ENCODE measurements at regions not wholly inside any gene's neighbourhood (a gene's known extent, or its start where the extent isn't known, plus 50 kb on each side); places are given as distances from the start of the nearest gene placed in this dataset.

DNA sequence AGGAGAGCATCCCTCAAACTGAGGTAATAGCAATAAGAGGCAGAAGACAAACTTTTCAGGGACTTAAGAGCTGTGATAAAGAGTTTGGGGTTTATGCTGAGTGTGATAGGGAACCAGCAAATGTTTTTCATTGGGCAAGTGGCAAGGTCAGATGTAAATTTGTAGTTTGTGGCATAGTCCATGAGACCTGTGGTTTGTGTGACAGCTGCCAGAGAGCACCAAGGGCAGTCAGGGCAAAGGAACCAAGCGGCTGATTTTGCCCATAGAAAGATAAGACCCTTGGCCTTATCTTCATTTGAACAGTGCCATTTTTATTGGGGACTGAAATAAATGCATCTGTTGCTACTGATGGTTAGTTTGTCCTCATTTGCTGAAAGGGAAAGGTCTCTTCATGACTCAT is 220.3 kb downstream of the LRRN1 start:
- TF ChIP-seq, protein P1, sequence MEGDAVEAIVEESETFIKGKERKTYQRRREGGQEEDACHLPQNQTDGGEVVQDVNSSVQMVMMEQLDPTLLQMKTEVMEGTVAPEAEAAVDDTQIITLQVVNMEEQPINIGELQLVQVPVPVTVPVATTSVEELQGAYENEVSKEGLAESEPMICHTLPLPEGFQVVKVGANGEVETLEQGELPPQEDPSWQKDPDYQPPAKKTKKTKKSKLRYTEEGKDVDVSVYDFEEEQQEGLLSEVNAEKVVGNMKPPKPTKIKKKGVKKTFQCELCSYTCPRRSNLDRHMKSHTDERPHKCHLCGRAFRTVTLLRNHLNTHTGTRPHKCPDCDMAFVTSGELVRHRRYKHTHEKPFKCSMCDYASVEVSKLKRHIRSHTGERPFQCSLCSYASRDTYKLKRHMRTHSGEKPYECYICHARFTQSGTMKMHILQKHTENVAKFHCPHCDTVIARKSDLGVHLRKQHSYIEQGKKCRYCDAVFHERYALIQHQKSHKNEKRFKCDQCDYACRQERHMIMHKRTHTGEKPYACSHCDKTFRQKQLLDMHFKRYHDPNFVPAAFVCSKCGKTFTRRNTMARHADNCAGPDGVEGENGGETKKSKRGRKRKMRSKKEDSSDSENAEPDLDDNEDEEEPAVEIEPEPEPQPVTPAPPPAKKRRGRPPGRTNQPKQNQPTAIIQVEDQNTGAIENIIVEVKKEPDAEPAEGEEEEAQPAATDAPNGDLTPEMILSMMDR (conservative IDR thresholded peaks at IDR 0.05; ENCODE audit: low read depth, low read length) = no peak
- no peak for TF ChIP-seq POLR2A (IDR thresholded peaks at IDR 0.05; ENCODE audit: low read depth, low read length)
- TF ChIP-seq RAD21 (IDR thresholded peaks at IDR 0.05; ENCODE audit: low read length) = no peak
- TF ChIP-seq, protein P2, sequence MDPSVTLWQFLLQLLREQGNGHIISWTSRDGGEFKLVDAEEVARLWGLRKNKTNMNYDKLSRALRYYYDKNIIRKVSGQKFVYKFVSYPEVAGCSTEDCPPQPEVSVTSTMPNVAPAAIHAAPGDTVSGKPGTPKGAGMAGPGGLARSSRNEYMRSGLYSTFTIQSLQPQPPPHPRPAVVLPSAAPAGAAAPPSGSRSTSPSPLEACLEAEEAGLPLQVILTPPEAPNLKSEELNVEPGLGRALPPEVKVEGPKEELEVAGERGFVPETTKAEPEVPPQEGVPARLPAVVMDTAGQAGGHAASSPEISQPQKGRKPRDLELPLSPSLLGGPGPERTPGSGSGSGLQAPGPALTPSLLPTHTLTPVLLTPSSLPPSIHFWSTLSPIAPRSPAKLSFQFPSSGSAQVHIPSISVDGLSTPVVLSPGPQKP (IDR thresholded peaks at IDR 0.05; ENCODE audit: borderline replicate concordance, low read depth, low read length) = no peak
- no peak for TF ChIP-seq FOS (IDR thresholded peaks at IDR 0.05; ENCODE audit: low read depth, low read length)
- TF ChIP-seq NFE2L2 (IDR thresholded peaks at IDR 0.05; ENCODE audit: low read depth, low read length) = no peak
- TF ChIP-seq SMC3 (IDR thresholded peaks at IDR 0.05; ENCODE audit: low read depth, low read length) = no peak
- TF ChIP-seq MAZ (IDR thresholded peaks at IDR 0.05; ENCODE audit: borderline replicate concordance, low read depth, low read length) = no peak
- TF ChIP-seq BHLHE40 (IDR thresholded peaks at IDR 0.05; ENCODE audit: low read depth, low read length) = no peak
- TF ChIP-seq MAFK (IDR thresholded peaks at IDR 0.05; ENCODE audit: low read depth, low read length) = no peak
- no peak for TF ChIP-seq RFX5 (IDR thresholded peaks at IDR 0.05; ENCODE audit: low read depth, low read length)
- TF ChIP-seq, protein P3, sequence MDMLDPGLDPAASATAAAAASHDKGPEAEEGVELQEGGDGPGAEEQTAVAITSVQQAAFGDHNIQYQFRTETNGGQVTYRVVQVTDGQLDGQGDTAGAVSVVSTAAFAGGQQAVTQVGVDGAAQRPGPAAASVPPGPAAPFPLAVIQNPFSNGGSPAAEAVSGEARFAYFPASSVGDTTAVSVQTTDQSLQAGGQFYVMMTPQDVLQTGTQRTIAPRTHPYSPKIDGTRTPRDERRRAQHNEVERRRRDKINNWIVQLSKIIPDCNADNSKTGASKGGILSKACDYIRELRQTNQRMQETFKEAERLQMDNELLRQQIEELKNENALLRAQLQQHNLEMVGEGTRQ (IDR thresholded peaks at IDR 0.05; ENCODE audit: low read depth, low read length) = no peak

Measured in IMR-90 (cell line).